Caco-2 (cell line): ENCODE measurements at regions not wholly inside any gene's neighbourhood (a gene's known extent, or its start where the extent isn't known, plus 50 kb on each side); places are given as distances from the start of the nearest gene placed in this dataset.

Experiments
- BruUV-seq: library from RNA; stranded (reverse); fragments of 400-500 nt; replicated peaks from 2 replicates; lab custom pipeline; 2021; lab: Mats Ljungman, UMichigan
- CTCF ChIA-PET: fragments of 300-600 bp; sonication (Branson Sonifier 250); formaldehyde crosslinking; loops from one replicate; lab custom pipeline; 2022; ENCODE audit warnings: antibody characterized with exemption; lab: Charles Lee
- POLR2A ChIA-PET: fragments of 300-600 bp; sonication (Branson Sonifier 250); formaldehyde crosslinking; loops from one replicate; lab custom pipeline; 2022; ENCODE audit warnings: antibody characterized with exemption; lab: Charles Lee
- DNase-seq, 2 experiments: peaks; one replicate each; pipeline versions ENCODE4 v3.0.0 to v3.0.0-alpha.2; 2020 to 2022
- H3K27me3 ChIP-seq: replicated peaks from 2 replicates; pipeline ENCODE4 v1.6.0; 2011; ENCODE audit warnings: low read length; ENCODE audit not compliant: control insufficient read depth, insufficient read depth
- H3K36me3 ChIP-seq: 2 replicates; pipeline ENCODE4 v1.5.1; 2011; ENCODE audit warnings: low read length; ENCODE audit not compliant: control insufficient read depth, insufficient read depth
- H3K4me1 ChIP-seq: fragments of 250-450 bp; sonication (Bioruptor Pico); 2 replicates; pipeline ENCODE4 v1.5.1; 2020; ENCODE audit warnings: mild to moderate bottlenecking
- H3K4me3 ChIP-seq: 2 replicates; pipeline ENCODE4 v1.5.1; 2011; ENCODE audit warnings: low read depth, mild to moderate bottlenecking, control low read depth, low read length
- H3K9me3 ChIP-seq: fragments of 250-450 bp; sonication (Bioruptor Pico); 2 replicates; pipeline ENCODE4 v1.5.1; 2020; ENCODE audit warnings: mild to moderate bottlenecking, moderate library complexity
- H3K27ac Mint-ChIP-seq: one replicate; pipeline ENCODE4 v1.8.0; 2022; ENCODE audit warnings: mixed read lengths; ENCODE audit not compliant: unreplicated experiment
- H3K27me3 Mint-ChIP-seq: one replicate; pipeline ENCODE4 v1.8.0; 2022; ENCODE audit warnings: mixed read lengths; ENCODE audit not compliant: insufficient read depth, unreplicated experiment
- H3K36me3 Mint-ChIP-seq: one replicate; pipeline ENCODE4 v1.8.0; 2022; ENCODE audit warnings: mild to moderate bottlenecking, mixed read lengths; ENCODE audit not compliant: insufficient read depth, unreplicated experiment
- H3K4me1 Mint-ChIP-seq: one replicate; pipeline ENCODE4 v1.8.0; 2022; ENCODE audit warnings: low read depth, mixed read lengths; ENCODE audit not compliant: unreplicated experiment
- H3K4me3 Mint-ChIP-seq: one replicate; pipeline ENCODE4 v1.8.0; 2022; ENCODE audit warnings: mild to moderate bottlenecking, moderate library complexity, mixed read lengths; ENCODE audit not compliant: unreplicated experiment
- H3K9me3 Mint-ChIP-seq: one replicate; pipeline ENCODE4 v1.8.0; 2022; ENCODE audit warnings: mixed read lengths; ENCODE audit not compliant: unreplicated experiment
- CTCF ChIP-seq, 2 experiments: fragments of 200-600 bp in 1 of 2; IDR thresholded peaks; 1 replicate in 1 of 2; 2 replicates in 1 of 2; pipeline versions ENCODE4 v1.5.1 to v1.8.0; 2011 to 2022; ENCODE audit warnings: antibody characterized with exemption in 1 of 2, control low read depth in 1 of 2, inconsistent platforms in 1 of 2, low read depth in 1 of 2, low read length in 1 of 2, mild to moderate bottlenecking in 1 of 2, moderate library complexity in 1 of 2; ENCODE audit not compliant: insufficient read depth in 1 of 2, severe bottlenecking in 1 of 2, unreplicated experiment in 1 of 2
- intact Hi-C: fragments of 100-400 bp; cut with micrococcal nuclease; formaldehyde crosslinking; loops from one replicate; pipeline ENCODE4 v1.10.0; 2022; ENCODE audit not compliant: unreplicated experiment

GRCh38 chr14:26067341-26067740, 530.5 kb downstream of the NOVA1 start:
- no peak for DNase-seq
- BruUV-seq = no TSS peak
- H3K9me3 Mint-ChIP-seq = no peaks in the 10 kb centered on the region
- H3K36me3 Mint-ChIP-seq = no peaks in the 10 kb centered on the region
- H3K27ac Mint-ChIP-seq = no peak overlapping the region
- POLR2A ChIA-PET = no interaction called here
- H3K4me1 Mint-ChIP-seq = no peaks in the 10 kb centered on the region
- intact Hi-C loops = no loop called here
- H3K4me3 Mint-ChIP-seq = no peak overlapping the region
- H3K4me3 ChIP-seq = no peak overlapping the region
- no peak for TF ChIP-seq CTCF (IDR thresholded peaks at IDR 0.05; ENCODE audit: insufficient read depth in 1 of 2, low read depth in 1 of 2, low read length in 1 of 2, severe bottlenecking in 1 of 2, unreplicated experiment in 1 of 2)
- no peaks in the 10 kb centered on the region for H3K27me3 ChIP-seq
- no peaks in the 10 kb centered on the region for H3K36me3 ChIP-seq
- H3K9me3 ChIP-seq = no peaks in the 10 kb centered on the region
- H3K4me1 ChIP-seq = no peaks in the 10 kb centered on the region
- CTCF ChIA-PET = no interaction called here
- peaks cover 7% of the 10 kb centered on the region for H3K27me3 Mint-ChIP-seq

- Mint-ChIP-seq H3K27ac (no peak overlapping the region), H3K27me3 (peaks cover 2% of the 10 kb centered on the region), H3K9me3 (no peaks in the 10 kb centered on the region), H3K4me3 (no peak overlapping the region), H3K36me3 (no peaks in the 10 kb centered on the region), H3K4me1 (no peaks in the 10 kb centered on the region)
- no peaks in the 10 kb centered on the region for H3K4me1 ChIP-seq
- H3K36me3 ChIP-seq = no peaks in the 10 kb centered on the region
- H3K4me3 ChIP-seq = no peak overlapping the region
- BruUV-seq = no TSS peak
- no peak for TF ChIP-seq CTCF (IDR thresholded peaks at IDR 0.05; ENCODE audit: insufficient read depth in 1 of 2, low read depth in 1 of 2, low read length in 1 of 2, severe bottlenecking in 1 of 2, unreplicated experiment in 1 of 2)
- POLR2A ChIA-PET = no interaction called here
- no peak for DNase-seq
- intact Hi-C loops = no loop called here
- no peaks in the 10 kb centered on the region for H3K9me3 ChIP-seq
- CTCF ChIA-PET = no interaction called here
- H3K27me3 ChIP-seq = no peaks in the 10 kb centered on the region
These were observed 541.7 kb downstream of the NOVA1 start for GRCh38 chr14:26056036-26056616.

DNA sequence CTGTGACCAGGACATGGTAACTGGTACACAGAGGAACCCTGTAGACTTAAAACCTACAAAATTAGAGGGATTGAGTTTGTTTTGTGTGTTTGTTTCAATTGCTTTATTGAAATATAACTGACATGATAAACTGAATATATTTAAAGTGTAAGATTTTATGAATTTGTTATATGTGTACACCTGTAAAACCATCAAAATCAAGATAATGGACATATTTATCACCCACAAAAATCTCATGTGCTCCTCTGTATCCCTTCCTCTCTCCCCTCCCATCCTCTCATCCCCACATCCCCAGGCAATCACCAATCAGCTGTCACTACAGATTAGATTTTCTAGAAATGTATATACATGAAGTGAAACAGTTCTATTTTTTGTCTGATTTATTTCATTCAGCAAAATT, 565.5 kb downstream of the NOVA1 start:
- no peaks in the 10 kb centered on the region for H3K27me3 Mint-ChIP-seq
- ChIA-PET CTCF (no interaction called here), POLR2A (no interaction called here)
- no peak for TF ChIP-seq CTCF (IDR thresholded peaks at IDR 0.05; ENCODE audit: insufficient read depth in 1 of 2, low read depth in 1 of 2, low read length in 1 of 2, severe bottlenecking in 1 of 2, unreplicated experiment in 1 of 2)
- DNase-seq = no peak
- Histone ChIP-seq H3K27me3 (no peaks in the 10 kb centered on the region), H3K9me3 (no peaks in the 10 kb centered on the region), H3K36me3 (no peaks in the 10 kb centered on the region), H3K4me1 (0 out of 2 replicates have a peak, but pooled peaks cover 6% of the 10 kb centered on the region), H3K4me3 (no peak overlapping the region)
- H3K27ac Mint-ChIP-seq = no peak overlapping the region
- H3K4me3 Mint-ChIP-seq = no peak overlapping the region
- no peaks in the 10 kb centered on the region for H3K36me3 Mint-ChIP-seq
- no peaks in the 10 kb centered on the region for H3K9me3 Mint-ChIP-seq
- no TSS peak for BruUV-seq
- no peaks in the 10 kb centered on the region for H3K4me1 Mint-ChIP-seq
- intact Hi-C loops = no loop called here
